Right hindlimb (tissue), 1 donor: ENCODE measurements at regions not wholly inside any gene's neighbourhood (a gene's known extent, or its start where the extent isn't known, plus 50 kb on each side); places are given as distances from the start of the nearest gene placed in this dataset.
"Not testable (repeated sequence)": the region's sequence is repeated elsewhere in the genome, so short reads cannot be mapped to it uniquely, and the experiment has no call there.

Experiments
- DNase-seq: peaks from one replicate; pipeline ENCODE4 v3.0.0-alpha.2; 2018

DNA sequence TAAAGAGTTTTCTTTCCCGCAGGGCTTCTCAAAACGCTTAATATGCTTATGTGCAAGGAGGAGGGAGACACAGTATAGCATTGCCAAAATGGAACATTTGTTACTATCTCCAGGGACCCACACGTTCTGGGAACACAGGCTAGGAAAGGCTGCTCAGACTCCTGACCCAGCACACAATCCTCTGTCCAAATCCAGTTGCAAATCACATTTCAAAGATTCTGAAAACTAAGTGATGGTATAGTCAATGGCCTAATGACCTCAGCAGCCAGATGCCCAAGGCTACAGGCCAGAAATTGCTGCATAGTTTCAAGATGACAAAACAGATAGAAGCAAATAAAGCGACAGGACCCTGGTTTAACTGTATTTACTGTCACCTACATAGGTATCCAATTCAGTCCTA is 97.0 kb upstream of the GRIP1 start:
- DNase-seq, result peak; percentile 38

DNA sequence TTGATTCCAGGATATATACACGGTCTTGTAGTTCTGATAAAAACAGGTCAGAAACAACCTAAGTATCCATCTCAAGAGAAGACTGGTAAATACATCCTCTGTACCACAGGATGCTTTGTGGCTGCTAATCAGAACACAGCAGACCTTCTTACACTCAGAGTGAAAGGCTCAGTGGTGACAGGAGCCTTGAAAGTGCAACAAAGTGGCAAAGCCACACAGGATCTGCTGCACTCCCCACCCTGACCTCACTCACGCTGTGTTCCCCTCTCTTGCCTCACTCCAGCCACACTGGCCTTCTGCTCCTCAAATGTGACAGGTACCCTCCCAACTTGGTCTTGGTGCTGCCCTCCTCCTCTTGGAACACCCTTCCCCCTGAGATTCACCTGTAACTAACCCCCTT is 98.1 kb upstream of the GRIP1 start:
- no peak for DNase-seq

DNA sequence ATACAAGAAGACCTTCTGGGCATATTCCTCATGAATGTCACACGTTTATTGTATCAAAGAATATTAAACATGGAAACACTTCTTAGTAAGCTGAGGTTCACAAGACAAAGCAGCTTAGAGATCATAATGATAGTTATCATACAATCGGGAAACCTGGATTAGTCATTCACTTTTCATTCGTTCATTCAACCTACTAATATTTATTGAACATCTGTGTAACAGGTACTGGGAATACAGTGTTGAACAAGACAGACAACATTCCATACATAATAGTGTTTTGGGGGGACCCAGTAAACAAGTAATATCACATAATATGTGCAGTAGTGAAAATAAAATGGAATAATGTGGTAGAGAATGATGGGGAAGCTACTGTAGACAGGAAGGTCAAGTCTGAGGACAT is 100.6 kb upstream of the GRIP1 start:
- no peak for DNase-seq

DNA sequence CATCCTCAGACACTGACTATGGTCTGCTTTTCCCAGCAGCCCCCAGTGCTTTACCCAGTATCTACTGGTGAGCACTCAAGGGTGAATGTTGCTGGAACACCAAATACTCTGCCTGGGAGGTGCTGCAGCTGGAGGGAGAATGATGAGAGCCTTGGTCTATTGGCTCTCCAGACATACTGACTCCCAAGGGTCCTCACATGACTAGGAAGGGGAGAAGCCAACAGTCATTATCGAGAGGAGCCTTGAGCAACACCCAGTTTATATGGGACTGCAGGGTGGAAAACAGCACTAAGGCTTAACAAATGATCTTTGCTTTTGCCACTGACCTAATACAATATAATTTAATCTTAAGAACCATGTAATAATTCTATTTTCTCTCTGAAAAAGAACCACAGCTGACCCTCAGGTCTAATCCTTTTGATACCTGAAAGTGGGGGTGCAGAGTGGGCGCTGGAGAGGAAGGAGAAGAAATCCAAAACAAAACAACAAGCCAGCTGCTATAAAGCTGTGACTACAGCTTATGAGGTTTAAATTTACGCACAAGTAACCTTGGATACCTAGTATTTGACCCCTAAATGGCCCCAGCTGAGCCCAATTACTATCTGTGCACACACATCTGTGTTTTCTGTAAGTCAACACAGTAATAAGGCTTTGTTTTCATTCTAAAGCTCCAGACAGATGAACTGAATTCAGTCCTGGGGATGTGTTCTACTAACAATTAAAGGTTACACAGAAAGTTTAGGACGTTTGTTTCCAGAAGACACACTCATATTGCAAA is 107.8 kb upstream of the GRIP1 start:
- no peak for DNase-seq

DNA sequence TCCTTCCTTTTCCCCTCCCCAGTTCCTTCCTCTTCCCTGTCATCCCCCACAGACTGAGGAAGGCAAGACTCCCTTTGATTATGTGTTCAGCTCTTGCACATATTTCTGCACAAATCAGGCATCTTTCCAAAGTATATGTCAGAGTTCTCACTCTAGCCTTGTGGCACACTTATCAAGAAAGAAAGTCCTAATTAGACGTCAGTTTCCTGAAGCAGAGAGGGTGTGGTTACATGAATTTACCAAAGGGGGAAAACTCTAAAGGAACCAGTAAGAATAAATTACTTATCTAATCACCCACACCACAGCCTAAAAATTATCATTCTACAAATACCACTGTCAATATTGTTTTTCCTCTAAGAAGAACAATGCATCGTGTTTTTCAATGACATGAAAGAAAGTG is 120.7 kb upstream of the GRIP1 start:
- no peak for DNase-seq

DNA sequence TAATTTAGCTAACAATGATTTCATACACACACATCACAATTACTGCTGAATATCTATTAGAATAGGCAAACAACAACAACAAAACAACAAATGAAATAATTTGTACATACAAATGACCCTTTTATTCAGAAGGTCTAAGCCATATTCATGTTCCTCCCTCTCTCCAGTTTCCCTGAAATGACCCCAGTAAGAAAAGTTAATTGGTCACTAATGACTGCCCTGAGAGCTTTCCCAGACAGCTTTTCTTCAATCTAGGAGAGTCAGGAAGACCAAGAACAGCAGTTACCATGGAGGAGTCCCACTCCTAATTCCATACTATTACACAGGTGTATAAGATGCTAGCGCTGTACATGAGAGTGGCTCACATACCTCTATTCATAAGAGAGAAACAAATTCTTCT is 121.2 kb upstream of the GRIP1 start:
- no peak for DNase-seq

DNA sequence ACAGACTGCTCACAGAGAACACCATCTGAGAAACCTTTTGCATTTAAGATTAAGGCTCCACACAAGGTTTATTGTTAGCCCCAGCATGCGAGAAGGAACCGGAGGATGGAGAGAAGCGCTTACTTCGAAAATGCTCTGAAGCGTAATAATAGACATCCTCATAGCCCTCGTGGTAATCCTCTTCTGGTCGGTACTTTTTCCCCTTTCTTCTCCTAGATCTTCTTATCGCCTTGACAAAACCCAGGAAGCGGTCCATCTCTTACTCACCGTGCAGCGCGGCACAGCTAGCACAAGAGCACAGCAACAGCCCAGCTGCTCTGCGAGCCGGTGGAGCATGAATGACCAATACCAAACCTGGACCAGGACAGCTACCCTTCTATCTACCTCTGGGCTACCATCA is 125.1 kb upstream of the GRIP1 start:
- DNase-seq, result no peak

DNA sequence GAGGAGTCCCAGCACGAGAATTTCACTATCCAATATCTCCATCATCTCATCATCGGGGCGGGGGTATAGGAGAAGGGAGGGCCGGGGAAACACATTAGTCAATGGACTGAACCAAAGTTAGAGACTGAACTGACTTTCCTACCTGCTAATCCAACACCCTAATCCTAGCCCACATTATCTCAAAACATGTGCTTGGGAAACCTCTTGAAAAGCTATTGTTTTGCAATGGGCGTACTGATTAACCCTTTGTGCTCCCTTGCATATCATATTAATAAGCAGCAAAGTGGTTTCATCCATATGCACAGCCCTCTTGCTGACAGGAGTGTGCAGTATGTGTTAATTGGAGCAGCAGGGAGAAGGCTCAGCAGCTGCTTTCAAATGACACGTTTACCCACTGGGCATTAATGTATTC is 125.7 kb upstream of the GRIP1 start:
- DNase-seq, result no peak

DNA sequence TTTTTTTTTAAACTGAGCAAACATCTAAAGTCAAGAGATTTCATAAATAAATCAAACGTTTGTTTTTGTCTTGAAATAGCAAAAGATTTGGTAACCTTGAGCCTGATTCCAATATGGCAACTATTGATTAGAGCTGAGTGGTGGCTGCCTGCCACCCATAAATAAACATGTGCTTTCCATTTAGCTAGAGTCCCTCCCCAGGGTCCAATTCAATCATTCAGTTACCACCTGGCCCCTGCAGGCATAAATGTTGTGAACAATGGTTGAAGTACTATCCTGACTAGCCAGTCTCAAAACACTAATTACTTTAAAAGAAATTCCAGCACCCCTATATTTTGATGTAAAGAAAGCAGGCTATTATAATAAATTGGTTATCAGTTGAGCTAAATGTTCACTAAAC is 129.7 kb upstream of the GRIP1 start:
- DNase-seq, result no peak

DNA sequence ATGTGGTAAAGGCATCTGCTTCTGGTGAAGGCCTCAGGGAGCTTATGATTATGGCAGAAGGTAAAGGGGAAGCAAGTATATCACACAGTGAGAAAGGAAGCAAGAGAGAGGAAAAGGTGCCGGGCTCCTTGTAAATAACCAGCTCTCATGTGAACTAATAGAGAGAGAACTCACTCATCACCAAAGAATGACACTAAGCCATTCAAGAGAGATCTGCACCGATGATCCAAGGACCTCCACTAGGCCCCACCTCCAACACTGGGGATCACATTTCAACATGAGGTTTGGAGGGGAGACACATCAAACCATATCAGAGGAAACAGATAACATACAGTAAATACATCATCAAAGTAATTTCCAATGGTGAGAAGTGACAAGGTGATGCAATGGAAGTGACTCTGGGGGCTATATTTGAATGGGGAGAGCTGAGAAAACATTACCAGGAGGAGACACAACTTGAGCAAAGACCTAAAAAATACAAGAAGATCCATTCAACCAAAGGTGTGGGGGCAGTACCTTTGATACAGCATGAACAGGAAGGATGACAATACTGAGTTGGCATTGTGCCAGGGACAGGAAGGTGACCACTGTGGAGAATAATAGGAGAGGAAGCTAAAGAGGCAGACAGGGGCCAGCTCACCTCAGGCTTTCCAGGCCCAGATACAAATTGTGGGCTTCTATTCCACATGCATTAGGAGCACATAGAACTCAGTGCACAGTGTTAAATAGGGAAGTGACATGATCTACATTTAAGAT is 134.4 kb upstream of the GRIP1 start:
- DNase-seq, result no peak

DNA sequence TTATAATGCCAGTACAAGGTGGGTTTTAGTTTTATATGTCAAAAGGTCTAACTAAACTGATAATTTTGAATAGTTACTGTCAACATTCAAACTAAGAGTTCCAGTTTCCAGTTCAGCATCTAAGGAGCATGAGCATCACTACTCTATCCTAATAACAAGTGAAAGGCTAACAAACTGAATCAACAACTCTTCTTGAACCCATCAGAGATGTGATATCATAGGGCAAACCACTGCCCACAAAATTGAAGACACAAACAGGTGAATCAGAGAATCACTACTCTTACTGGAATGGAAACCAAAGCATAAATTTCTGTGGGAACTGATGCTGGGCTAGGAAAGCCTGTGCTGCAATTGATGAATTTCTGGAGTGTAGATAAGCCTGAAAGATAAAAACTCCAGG is 140.7 kb upstream of the GRIP1 start:
- no peak for DNase-seq

DNA sequence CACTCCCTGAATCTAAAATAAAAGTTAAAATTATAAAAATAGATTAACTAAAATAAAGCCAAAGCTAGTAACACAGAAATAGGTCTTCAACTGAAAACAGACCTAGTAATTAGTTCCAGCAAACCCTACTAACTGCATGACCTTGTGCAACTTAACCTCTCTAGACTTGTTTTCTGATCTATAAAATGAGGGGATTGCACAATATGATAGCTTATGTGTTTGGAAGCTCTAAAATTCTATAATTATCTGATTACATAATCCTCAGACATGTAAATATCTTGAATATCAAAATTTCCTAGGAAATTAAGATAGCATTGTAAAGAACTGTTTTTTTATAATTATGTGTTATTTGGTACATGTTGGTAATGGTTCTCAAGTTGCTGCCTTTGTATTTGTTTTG is 144.1 kb upstream of the GRIP1 start:
- DNase-seq, result no peak

DNA sequence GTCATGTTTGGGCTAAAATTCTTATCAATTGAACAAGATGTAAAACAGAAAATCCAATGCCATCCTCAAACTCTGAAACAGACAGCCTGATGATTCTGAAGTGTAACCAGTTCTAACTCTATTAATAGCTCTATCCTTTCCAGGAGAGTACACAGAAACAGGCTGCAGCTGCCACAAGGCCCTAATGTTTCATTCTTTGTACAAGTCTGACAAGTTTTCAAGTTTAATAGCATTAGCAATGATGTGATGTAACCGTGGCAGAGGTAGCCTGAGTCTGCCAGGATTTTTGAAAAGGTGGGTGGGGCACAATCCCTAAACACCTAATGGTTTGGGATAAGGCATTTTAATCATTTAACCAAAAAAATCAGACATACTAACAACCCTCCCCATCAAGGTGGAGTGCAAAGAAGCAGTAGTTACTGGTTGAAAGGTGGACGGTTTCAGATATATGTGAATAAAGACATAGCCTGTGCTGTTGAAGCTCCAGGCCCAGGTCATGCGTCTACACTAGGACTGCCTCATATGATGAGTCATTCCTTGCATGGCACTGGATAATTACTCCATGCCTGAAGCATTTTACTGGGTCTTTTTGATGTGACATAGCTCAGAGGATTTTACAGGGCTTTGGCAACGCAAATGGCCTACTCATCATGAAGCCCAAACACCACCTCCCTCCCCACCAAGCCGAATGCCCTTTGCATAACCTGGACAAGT is 145.1 kb upstream of the GRIP1 start:
- DNase-seq, result no peak

DNA sequence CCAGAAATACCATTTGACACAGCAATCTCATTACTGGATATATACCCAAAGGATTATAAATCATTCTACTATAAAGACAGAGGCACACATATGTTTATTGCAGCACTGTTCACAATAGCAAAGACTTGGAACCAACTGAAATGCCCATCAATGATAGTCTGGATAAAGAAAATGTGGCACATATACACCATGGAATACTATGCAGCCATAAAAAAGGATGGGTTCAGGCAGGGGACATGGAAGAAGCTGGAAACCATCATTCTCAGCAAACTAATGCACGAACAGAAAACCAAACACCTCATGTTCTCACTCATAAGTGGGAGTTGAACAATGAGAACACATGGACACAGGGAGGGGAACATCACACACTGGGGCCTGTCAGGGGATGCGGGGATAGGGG is 147.0 kb upstream of the GRIP1 start:
- DNase-seq, result not testable (repeated sequence)

DNA sequence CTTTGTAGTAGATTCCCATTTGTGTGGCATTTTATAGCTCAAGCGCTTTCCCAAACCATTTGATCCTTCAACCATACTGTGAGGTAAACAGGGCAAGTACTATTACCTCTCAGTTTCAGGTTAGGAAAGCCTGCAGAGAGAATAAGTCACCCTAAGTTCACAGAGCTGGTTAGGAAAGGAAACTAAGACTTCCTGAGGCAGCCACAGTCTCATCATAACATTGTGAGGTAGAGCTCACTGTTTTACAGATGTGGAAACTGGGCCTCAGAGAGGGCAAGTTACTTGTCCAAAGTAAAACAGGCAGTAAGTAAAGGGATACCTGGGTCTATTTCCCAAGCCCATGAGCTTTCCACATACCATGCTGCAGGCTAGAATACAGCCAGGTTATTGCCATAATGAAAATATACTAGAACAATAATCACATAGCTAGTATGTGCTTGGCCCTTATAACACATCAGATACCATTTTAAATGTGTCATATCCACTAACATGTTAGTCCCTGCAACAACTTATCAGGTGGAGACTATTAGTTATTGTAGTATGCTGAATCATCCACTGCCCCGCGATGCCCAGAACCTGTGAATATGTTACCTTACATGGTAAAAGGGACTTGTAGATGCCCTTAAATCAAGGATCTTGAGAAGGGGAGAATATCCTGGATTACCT is 150.9 kb upstream of the GRIP1 start:
- no peak for DNase-seq

DNA sequence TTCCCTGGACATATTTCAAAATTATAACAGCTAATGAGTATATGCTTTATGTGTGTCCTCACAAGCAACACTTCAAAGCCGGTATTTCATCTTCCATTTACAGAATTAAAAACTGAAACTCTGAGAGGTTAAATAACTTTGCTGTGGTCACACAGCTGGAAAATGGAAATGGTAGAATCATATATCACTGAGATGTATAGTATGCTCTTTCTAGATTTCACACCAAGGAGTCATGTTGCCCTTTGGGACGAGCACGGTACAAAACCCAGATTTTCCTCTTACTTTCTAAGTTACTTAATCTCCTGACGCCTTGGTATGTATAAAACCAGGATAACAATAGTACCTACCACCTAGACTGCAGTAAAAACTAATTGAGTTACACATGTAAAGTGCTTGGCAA is 152.6 kb upstream of the GRIP1 start:
- DNase-seq, result no peak

DNA sequence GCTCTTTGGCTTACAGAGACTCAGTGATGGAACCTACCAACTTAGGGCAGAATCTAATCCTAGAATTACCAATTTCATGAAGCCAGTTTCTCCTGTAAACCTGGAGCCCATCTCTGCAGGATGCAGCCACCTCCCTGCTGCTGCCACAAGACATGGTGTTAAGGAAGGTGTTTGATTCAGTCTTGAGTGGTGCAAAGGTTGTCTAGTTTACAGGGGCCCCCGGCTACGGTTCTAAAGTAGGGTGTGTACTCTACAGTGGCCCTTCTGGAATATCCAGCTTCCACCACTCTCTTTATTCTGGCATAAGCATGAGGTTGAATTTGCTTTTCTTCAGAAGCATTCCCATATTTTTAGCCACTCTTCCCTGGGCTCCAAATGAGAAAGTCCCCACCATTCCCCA is 154.1 kb upstream of the GRIP1 start:
- DNase-seq, result no peak

DNA sequence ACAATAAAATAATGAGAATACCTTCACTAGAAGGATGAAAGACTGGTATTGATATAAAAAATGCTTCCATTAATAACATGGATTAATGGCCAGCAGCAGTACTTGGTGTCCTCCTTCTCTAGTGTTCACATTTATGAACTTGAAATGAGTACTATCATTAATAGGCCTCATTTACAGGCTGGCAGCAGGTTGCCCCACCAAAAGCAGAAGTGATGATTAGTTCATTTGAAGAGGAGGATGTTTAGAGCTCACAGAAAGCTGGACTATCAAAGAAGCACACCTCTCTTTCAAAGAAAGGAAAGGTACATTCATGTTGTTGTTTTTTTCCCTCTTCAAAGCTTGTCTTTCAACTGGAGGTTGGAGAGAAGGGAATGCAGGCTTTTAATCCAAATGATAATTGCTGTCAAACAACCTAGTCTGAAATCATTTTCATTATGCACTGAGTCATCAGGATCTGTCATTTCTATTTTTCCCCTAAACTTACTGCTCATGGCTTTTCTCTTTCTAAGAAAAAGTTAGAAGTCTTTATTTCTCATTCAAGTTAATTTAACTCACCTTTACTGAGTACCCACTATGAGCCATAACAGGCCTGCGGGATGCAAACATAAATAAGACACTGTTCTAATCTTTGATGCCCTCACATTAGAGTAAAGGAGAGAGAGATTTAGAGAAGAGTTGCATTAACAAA is 157.9 kb upstream of the GRIP1 start:
- no peak for DNase-seq

DNA sequence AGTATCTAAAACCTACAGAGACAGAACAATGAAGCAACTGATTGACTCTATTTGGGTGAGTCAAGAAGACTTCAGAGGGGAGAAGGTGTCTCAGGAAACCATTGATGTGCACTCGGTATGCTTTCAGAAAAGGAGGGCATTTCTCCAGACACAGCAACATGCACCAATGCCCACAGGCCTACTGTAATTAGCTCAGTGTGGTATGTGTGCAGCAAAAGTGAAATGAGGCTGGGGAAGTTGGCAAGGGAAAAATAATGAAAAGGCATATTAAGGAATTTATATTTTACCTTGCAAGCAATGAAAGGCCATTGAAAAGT is 158.4 kb upstream of the GRIP1 start:
- no peak for DNase-seq

DNA sequence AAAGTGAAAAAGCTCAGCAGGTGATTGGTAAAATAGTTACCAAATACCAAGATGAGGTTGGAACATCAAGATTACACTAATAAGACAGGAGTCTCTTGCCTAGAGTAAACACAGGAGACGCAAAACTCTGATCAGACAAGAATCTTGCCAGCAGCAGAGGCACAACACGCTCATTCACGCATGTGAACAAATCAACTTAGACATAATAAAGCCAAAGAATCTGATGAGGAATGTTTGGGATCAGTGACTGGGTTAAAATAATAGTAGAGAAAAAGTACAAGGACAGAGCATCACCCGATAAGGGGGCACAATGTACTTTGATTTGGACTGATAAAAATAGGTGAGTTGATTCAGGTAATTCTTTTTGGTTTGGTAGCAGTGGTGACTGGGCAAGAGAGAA is 159.5 kb upstream of the GRIP1 start:
- DNase-seq, result no peak

DNA sequence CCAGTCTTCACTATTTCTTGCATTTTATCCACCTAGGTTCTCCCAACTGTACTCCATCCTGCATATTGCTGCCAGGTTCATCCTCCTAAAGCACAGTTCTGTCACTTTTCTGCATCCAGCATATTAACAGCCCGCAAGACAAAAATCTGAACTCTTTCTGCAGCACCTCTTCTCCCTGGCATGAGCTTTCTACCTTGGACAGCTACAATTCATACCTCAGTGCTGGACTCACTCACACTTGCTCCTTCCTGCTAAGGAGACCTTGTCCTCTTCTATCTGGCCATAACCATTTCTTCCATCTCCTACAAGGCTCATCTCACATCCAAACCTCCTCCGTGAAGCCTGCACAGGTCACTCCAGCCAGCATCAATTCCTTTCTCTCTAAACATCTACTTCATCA is 170.1 kb upstream of the GRIP1 start:
- DNase-seq, result no peak

DNA sequence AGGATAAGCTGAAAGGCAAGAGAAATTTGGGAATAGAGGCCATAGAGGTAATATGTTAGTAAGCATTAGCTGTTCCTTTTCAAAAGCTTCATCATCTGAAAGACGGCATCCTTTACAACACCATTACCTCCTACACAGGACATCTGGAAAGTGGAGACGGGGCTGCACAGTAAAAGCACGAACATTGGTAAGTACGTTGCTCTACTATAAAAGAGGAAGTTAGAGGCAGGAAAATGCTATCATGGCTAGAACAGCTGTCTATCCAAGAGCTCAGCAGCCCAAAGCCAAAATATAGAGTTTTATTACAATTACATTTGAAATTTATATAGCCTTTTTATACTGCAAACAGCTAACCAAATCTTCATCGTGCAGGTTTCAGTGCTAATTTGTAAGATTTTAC is 172.3 kb upstream of the GRIP1 start:
- no peak for DNase-seq

DNA sequence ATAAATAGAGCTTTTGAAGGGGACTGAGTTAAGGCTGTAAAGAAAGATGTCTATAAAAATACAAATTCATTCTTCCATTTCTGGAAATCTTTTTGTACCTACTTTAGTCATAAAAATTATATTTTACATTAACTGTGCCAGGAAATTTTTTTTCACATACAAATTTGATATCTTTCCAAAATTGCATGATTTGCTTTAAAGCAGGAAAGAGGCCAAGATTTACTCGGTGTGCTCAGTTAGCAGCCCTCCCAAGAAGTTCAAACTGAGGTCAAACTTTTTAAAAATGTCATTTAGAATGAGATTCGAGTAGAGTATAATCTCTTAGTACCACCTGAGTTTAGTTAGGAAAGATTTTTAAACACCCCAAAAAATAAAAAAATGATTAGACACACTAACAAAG is 173.2 kb upstream of the GRIP1 start:
- DNase-seq, result no peak
